H9 (cell line): ENCODE measurements at regions not wholly inside any gene's neighbourhood (a gene's known extent, or its start where the extent isn't known, plus 50 kb on each side); places are given as distances from the start of the nearest gene placed in this dataset.

Experiments
- DNase-seq: peaks from one replicate; pipeline ENCODE4 v3.0.0-alpha.2; 2017
- H2AFZ ChIP-seq: one replicate; pipeline ENCODE4 v1.6.1; 2013; ENCODE audit warnings: mild to moderate bottlenecking, low read length, control low read depth, moderate library complexity
- H2AK5ac ChIP-seq: 2 replicates; pipeline ENCODE4 v1.6.1; 2013; ENCODE audit warnings: low read length, control low read depth, mixed read lengths; ENCODE audit not compliant: insufficient read length
- H2BK120ac ChIP-seq: one replicate; pipeline ENCODE4 v1.6.1; 2013; ENCODE audit warnings: low read depth, mild to moderate bottlenecking, low read length, control low read depth, inconsistent platforms; ENCODE audit not compliant: poor library complexity, severe bottlenecking
- H2BK12ac ChIP-seq: 2 replicates; pipeline ENCODE4 v1.6.1; 2013; ENCODE audit warnings: low read length, control low read depth, mixed read lengths, low read depth; ENCODE audit not compliant: insufficient read length
- H2BK15ac ChIP-seq: 2 replicates; pipeline ENCODE4 v1.6.1; 2013; ENCODE audit warnings: low read depth, low read length, control low read depth
- H2BK20ac ChIP-seq: one replicate; pipeline ENCODE4 v1.6.1; 2013; ENCODE audit warnings: low read depth, mild to moderate bottlenecking, low read length, control low read depth, inconsistent platforms; ENCODE audit not compliant: poor library complexity, severe bottlenecking
- H2BK5ac ChIP-seq: 2 replicates; pipeline ENCODE4 v1.6.1; 2013; ENCODE audit warnings: low read length, control low read depth, mixed read lengths; ENCODE audit not compliant: insufficient read length
- H3K14ac ChIP-seq: 2 replicates; pipeline ENCODE4 v1.6.1; 2013; ENCODE audit warnings: low read length, control low read depth; ENCODE audit not compliant: insufficient read depth
- H3K18ac ChIP-seq: 2 replicates; pipeline ENCODE4 v1.6.1; 2013; ENCODE audit warnings: low read depth, mild to moderate bottlenecking, mixed read lengths, low read length, control low read depth; ENCODE audit not compliant: insufficient read length
- H3K23ac ChIP-seq: 2 replicates; pipeline ENCODE4 v1.6.1; 2013; ENCODE audit warnings: low read length, control low read depth, mixed read lengths, low read depth; ENCODE audit not compliant: insufficient read length
- H3K23me2 ChIP-seq: 2 replicates; pipeline ENCODE4 v1.6.1; 2013; ENCODE audit warnings: low read depth, mild to moderate bottlenecking, mixed read lengths, low read length, control low read depth; ENCODE audit not compliant: insufficient read length, poor library complexity, severe bottlenecking
- H3K27ac ChIP-seq: 2 replicates; pipeline ENCODE4 v1.5.1; 2013; ENCODE audit warnings: low read length, control low read depth, mixed read lengths, low read depth; ENCODE audit not compliant: insufficient read length
- H3K27me3 ChIP-seq: 2 replicates; pipeline ENCODE4 v1.6.1; 2013; ENCODE audit warnings: low read length, control low read depth, inconsistent platforms; ENCODE audit not compliant: insufficient read depth
- H3K4ac ChIP-seq: 2 replicates; pipeline ENCODE4 v1.6.1; 2013; ENCODE audit warnings: low read depth, mild to moderate bottlenecking, control low read depth, inconsistent platforms, low read length, moderate library complexity
- H3K4me1 ChIP-seq: 2 replicates; pipeline ENCODE4 v1.6.1; 2013; ENCODE audit warnings: low read length, control low read depth, inconsistent platforms; ENCODE audit not compliant: insufficient read depth
- H3K4me2 ChIP-seq: 2 replicates; pipeline ENCODE4 v1.6.1; 2013; ENCODE audit warnings: low read length, control low read depth, mixed read lengths; ENCODE audit not compliant: insufficient read length, insufficient read depth
- H3K56ac ChIP-seq: 2 replicates; pipeline ENCODE4 v1.6.1; 2013; ENCODE audit warnings: low read depth, mild to moderate bottlenecking, mixed read lengths, low read length, control low read depth; ENCODE audit not compliant: insufficient read length
- H3K79me1 ChIP-seq: 2 replicates; pipeline ENCODE4 v1.6.1; 2013; ENCODE audit warnings: low read depth, mild to moderate bottlenecking, moderate library complexity, low read length, control low read depth, inconsistent platforms; ENCODE audit not compliant: insufficient read depth, poor library complexity, severe bottlenecking
- H3K79me2 ChIP-seq: 2 replicates; pipeline ENCODE4 v1.6.1; 2013; ENCODE audit warnings: low read length, control low read depth, inconsistent platforms; ENCODE audit not compliant: insufficient read depth
- H3K9ac ChIP-seq: 2 replicates; pipeline ENCODE4 v1.6.1; 2013; ENCODE audit warnings: low read length, control low read depth, mixed read lengths; ENCODE audit not compliant: insufficient read length; ENCODE audit errors: extremely low read depth
- H3K9me3 ChIP-seq: one replicate; pipeline ENCODE4 v1.6.1; 2013; ENCODE audit warnings: low read depth, low read length, inconsistent platforms; ENCODE audit not compliant: control insufficient read depth
- H3T11ph ChIP-seq: one replicate; pipeline ENCODE4 v1.6.1; 2013; ENCODE audit warnings: mild to moderate bottlenecking, low read length, control low read depth, inconsistent platforms
- H4K20me1 ChIP-seq: one replicate; pipeline ENCODE4 v1.6.1; 2013; ENCODE audit not compliant: control insufficient read depth, insufficient read length, insufficient read depth
- H4K5ac ChIP-seq: 2 replicates; pipeline ENCODE4 v1.6.1; 2013; ENCODE audit warnings: low read depth, mild to moderate bottlenecking, mixed read lengths, low read length, control low read depth; ENCODE audit not compliant: insufficient read length
- H4K8ac ChIP-seq: replicated peaks from 2 replicates; pipeline ENCODE4 v1.6.1; 2013; ENCODE audit warnings: low read length, control low read depth, mixed read lengths, low read depth; ENCODE audit not compliant: insufficient read length
- H4K91ac ChIP-seq: 2 replicates; pipeline ENCODE4 v1.6.1; 2013; ENCODE audit warnings: low read depth, mild to moderate bottlenecking, moderate library complexity, mixed read lengths, low read length, control low read depth; ENCODE audit not compliant: insufficient read length
- H3K27ac Mint-ChIP-seq, 3 experiments: 2 replicates in 2 of 3; 3 replicates in 1 of 3; pipeline ENCODE4 v1.8.0; 2020 to 2021; ENCODE audit warnings: mixed read lengths in 3 of 3, mild to moderate bottlenecking in 1 of 3, moderate library complexity in 1 of 3
- H3K27me3 Mint-ChIP-seq: 2 replicates; pipeline ENCODE4 v1.8.0; 2021; ENCODE audit warnings: low read depth, mild to moderate bottlenecking, moderate library complexity, mixed read lengths
- H3K36me3 Mint-ChIP-seq, 3 experiments: 2 replicates in 2 of 3; 3 replicates in 1 of 3; pipeline ENCODE4 v1.8.0; 2020 to 2021; ENCODE audit warnings: low read depth in 3 of 3, mixed read lengths in 3 of 3; ENCODE audit not compliant: insufficient read depth in 1 of 3
- H3K4me1 Mint-ChIP-seq, 2 experiments: 2 replicates each; pipeline ENCODE4 v1.8.0; 2020; ENCODE audit warnings: mixed read lengths in 2 of 2
- H3K4me3 Mint-ChIP-seq, 2 experiments: 2 replicates in 1 of 2; 3 replicates in 1 of 2; pipeline ENCODE4 v1.8.0; 2020 to 2021; ENCODE audit warnings: mild to moderate bottlenecking in 2 of 2, mixed read lengths in 2 of 2, moderate library complexity in 1 of 2
- H3K9me3 Mint-ChIP-seq, 2 experiments: 2 replicates in 1 of 2; 3 replicates in 1 of 2; pipeline ENCODE4 v1.8.0; 2020; ENCODE audit warnings: mild to moderate bottlenecking in 2 of 2, mixed read lengths in 2 of 2, moderate library complexity in 1 of 2
- WGBS: extraction: QIAGEN DNeasy Blood & Tissue Kit; methylation state at CpG from one replicate; pipeline ENCODE4 v1.1.7; 2013; ENCODE audit warnings: missing lambda C conversion rate, low lambda C conversion rate, mixed read lengths; ENCODE audit not compliant: insufficient read length; ENCODE audit errors: extremely low coverage; 5-methylcytosine and 5-hydroxymethylcytosine counted together
- TF ChIP-seq, protein P1 (sequence below): fragments of 200-600 bp; sonication (generic); conservative IDR thresholded peaks from 3 replicates; pipeline ENCODE4 v1.8.0; 2021; ENCODE audit warnings: antibody characterized with exemption, mild to moderate bottlenecking

DNA sequence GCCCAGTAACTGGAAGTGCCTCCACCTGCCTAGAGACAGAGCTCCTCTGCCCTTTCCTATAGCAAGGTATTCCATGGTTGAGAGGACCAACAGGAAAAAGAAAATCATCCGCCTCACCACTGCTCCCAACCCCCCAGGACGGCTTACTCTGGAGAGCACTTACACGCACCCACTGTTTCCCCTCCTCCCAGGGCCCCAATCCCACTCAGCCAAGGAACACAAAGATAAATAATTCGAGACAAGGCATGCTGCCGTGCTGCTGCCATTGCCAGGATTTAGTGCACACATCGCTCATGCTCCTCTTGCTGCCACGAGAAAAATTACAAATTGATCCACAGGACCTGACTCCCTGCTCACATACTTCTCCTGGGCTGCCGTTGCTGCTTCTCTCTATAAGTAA is 516.6 kb downstream of the BUD13 start:
- no peak overlapping the region for H2BK12ac ChIP-seq
- no peak overlapping the region for H3K27ac Mint-ChIP-seq
- H2BK20ac ChIP-seq, result no peak overlapping the region
- no peak overlapping the region for H2AFZ ChIP-seq
- WGBS, result no CpG with 5 or more reads among the region's 8 CpGs
- H3T11ph ChIP-seq, result no peak overlapping the region
- H4K91ac ChIP-seq, result no peak overlapping the region
- H4K5ac ChIP-seq, result no peak overlapping the region
- no peaks in the 10 kb centered on the region; a peak in 1 of 5 replicates for H3K9me3 Mint-ChIP-seq
- no peaks in the 10 kb centered on the region for H3K79me2 ChIP-seq
- no peak overlapping the region for H2BK5ac ChIP-seq
- no peak overlapping the region for H3K27ac ChIP-seq
- DNase-seq, result no peak
- no peaks in the 10 kb centered on the region for H3K23me2 ChIP-seq
- H3K4ac ChIP-seq, result no peak overlapping the region
- H3K4me1 ChIP-seq, result no peaks in the 10 kb centered on the region
- H2BK15ac ChIP-seq, result no peak overlapping the region
- no peaks in the 10 kb centered on the region for H3K9me3 ChIP-seq
- no peak overlapping the region for H3K18ac ChIP-seq
- no peak overlapping the region; the same call in 1 of the 2 replicates for H3K14ac ChIP-seq
- H3K23ac ChIP-seq, result no peak overlapping the region
- H3K4me3 Mint-ChIP-seq, result no peak overlapping the region
- no peak overlapping the region for H3K9ac ChIP-seq
- no peaks in the 10 kb centered on the region for H3K27me3 ChIP-seq
- H3K4me2 ChIP-seq, result no peak overlapping the region
- H4K20me1 ChIP-seq, result no peaks in the 10 kb centered on the region
- TF ChIP-seq, protein P1, sequence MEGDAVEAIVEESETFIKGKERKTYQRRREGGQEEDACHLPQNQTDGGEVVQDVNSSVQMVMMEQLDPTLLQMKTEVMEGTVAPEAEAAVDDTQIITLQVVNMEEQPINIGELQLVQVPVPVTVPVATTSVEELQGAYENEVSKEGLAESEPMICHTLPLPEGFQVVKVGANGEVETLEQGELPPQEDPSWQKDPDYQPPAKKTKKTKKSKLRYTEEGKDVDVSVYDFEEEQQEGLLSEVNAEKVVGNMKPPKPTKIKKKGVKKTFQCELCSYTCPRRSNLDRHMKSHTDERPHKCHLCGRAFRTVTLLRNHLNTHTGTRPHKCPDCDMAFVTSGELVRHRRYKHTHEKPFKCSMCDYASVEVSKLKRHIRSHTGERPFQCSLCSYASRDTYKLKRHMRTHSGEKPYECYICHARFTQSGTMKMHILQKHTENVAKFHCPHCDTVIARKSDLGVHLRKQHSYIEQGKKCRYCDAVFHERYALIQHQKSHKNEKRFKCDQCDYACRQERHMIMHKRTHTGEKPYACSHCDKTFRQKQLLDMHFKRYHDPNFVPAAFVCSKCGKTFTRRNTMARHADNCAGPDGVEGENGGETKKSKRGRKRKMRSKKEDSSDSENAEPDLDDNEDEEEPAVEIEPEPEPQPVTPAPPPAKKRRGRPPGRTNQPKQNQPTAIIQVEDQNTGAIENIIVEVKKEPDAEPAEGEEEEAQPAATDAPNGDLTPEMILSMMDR, result no peak
- H2AK5ac ChIP-seq, result no peak overlapping the region
- H4K8ac ChIP-seq, result no peak overlapping the region
- no peak overlapping the region for H2BK120ac ChIP-seq
- H3K36me3 Mint-ChIP-seq, result no peaks in the 10 kb centered on the region
- no peaks in the 10 kb centered on the region for H3K79me1 ChIP-seq
- H3K27me3 Mint-ChIP-seq, result peaks cover 6% of the 10 kb centered on the region
- H3K56ac ChIP-seq, result no peak overlapping the region
- peaks cover 8 to 9% of the 10 kb centered on the region in 2 experiments for H3K4me1 Mint-ChIP-seq
